HG03575 (cell line): ENCODE measurements at regions not wholly inside any gene's neighbourhood (a gene's known extent, or its start where the extent isn't known, plus 50 kb on each side); places are given as distances from the start of the nearest gene placed in this dataset.
A peak's percentile ranks its signal among the peaks of the same experiment; 100 is the strongest.

Experiments
- ATAC-seq: cut with Tn5 transposase; IDR thresholded peaks from one replicate; pipeline ENCODE4 v1.9.1; 2021; ENCODE audit not compliant: unreplicated experiment, insufficient number of reproducible peaks, low FRiP score; ENCODE audit errors: extremely low read depth

GRCh38 chr4:46684041-46684440, 225.0 kb downstream of the COX7B2 start:
- no peak for ATAC-seq

DNA sequence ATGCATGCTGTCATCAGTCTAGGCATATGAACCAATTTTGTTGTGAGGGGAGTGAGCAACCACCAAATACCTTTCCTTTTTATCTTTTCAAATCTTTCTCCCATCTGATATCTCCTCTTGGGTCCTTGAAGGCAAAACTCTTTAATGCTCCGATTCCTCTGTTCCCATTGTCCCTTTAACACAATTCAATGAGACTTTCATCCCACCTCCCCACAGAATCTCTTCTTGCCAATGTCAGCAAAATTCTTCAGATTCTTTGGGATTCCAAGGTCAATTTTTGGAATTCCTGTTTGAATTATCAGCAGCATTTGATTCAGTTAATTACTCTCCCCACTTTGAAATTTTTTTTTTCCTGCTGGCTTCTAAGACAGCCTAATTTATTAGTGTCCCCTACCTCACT, 232.7 kb downstream of the COX7B2 start:
- no peak for ATAC-seq

DNA sequence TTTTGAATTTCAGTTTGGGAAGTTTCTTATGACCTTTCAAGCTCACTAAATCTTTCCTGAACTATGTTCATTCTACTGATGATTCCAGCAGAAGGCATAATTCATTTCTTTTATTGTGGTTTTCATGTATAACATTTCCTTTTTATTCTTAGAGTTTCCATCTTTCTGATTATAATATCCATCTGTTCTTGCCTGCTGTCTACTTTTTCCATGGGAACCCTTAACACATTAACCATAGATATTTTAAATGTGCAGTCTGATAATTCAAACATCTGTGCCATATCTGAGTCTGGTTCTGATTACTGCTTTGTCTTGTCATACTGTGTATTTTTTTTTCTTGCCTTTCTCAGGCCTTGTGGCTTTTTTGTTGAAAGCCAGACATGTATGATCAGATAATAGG, 234.7 kb downstream of the COX7B2 start:
- ATAC-seq, result no peak

DNA sequence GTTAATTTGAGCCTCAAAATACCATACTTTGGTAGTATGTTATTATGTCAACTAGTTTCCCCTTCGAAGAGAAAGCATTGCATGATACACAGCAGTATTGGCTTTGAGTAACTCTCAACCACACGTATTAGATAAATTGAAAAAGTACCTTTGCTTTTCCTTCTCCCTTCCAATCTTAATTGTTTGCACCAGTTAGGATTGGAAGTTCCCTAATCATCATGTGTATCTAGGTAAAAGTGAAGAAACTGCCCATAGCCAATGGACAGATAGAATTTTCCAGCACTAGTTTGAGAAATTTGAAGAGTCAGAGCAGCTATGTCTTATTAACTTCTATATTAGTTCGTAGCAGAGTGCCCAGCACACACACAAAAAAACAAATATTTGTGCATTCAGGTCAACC, 241.3 kb downstream of the COX7B2 start:
- no peak for ATAC-seq

DNA sequence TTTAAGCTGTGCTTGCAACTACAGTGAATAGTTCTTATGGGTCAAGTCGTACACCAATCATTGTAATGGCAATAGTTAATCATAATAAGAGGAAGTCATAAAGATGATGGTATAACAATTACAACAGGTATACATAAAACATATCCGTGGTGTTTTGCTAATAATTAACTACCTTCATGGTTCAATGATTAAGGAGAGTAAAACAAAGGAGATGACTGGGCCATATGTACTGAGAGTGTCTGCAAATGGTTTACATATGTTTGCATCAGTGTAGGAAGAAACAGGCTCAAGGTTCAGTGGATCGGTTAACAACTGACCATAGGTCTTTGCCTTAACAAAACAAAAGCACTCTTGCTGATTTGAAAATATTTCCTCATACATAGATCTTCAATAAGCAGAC, 253.0 kb downstream of the COX7B2 start:
- no peak for ATAC-seq

GRCh38 chr4:46653842-46654241, 255.2 kb downstream of the COX7B2 start:
- no peak for ATAC-seq

DNA sequence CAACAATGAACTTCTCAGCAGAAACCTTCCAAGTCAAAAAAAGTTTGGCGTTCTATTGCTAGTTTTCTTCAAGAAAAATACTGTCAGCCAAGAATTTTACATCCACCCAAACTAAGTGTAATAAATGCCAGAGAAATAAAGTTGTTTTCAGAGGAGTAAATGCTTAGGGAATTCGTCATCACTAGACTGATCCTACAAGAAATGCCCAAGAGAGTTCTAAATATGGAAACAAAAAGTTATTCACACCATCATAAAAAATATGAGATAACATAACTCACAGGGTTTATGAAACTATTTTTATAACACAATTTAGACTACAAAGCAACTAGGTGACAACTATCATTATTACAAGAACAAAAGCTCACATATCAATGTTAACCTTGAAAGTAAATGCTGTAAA, 259.5 kb upstream of the GABRA2 start:
- no peak for ATAC-seq

- ATAC-seq, result peak; percentile 97
Observed at GRCh38 chr4:46648088-46648744, 258.3 kb upstream of the GABRA2 start.

- ATAC-seq, result no peak
Observed at GRCh38 chr4:46645126-46645525, 255.2 kb upstream of the GABRA2 start.
